Stimulated activated CD8-positive, alpha-beta memory T cell treated with anti-CD3 and anti-CD28 coated beads, Interleukin-7, amount 100 ng/mL, for 48 hours (primary cell): ENCODE measurements at regions not wholly inside any gene's neighbourhood (a gene's known extent, or its start where the extent isn't known, plus 50 kb on each side); places are given as distances from the start of the nearest gene placed in this dataset.

Experiments
- DNase-seq, 2 donors: peaks; one replicate each; pipeline ENCODE4 v3.0.0-alpha.2; 2020; ENCODE audit warnings: low read depth in 1 of 2; ENCODE audit errors: extremely low read depth in 1 of 2

DNA sequence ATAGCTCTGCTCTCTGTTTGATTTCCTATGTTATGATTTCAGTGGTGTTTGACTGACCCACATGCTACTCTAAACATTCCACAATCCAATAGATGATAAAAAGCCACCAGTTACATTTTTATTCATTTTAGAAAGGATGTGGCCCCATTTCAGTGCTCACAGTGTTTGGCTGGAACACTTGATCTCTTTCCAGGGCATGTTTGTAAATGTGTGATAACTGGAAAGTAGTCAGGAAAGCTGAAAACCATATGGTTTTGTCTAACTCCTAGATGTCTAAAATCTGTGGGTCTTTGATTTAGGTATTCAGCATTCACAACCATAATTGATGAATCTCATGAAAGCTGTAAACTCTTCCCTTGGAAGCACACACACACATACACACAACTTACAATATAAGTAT lies 904.9 kb upstream of the AGA start:
- no peak for DNase-seq

DNA sequence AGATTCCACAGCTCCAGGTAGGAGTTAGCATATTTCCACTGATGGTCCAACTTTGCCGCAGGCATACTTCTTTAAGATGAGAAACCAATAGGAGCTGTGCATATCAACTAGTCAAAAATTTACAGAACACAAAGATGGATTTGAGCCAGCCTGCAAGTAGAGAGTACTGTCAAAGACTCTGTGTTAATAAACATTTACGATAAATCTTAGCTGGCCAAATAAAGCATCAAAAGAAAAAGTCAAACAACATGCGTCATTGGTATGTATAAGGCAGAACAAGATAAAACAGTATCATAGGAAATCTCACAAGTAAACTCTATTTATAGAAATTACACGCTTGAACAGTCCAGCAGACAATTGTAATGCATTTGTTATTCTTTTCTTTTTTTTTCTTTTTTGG lies 907.4 kb upstream of the AGA start:
- DNase-seq = no peak

DNA sequence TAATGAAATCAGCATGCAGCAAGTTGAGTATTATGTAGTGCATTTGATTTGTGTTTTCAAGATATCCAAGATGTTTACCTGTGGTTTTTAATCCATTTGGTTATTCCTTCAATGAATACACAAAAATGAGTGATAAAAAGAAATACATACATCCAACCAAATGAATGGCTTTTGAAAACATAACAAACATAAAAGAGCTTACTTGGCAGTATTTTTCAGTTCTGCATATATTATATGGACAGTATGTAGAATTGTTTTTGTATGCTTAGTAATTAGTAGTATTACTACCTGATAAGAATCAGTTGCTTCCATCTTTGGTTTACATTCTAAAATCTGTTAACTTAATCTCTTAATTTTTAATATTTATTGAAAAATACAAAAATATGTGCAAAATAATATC lies 908.9 kb upstream of the AGA start:
- no peak for DNase-seq

DNA sequence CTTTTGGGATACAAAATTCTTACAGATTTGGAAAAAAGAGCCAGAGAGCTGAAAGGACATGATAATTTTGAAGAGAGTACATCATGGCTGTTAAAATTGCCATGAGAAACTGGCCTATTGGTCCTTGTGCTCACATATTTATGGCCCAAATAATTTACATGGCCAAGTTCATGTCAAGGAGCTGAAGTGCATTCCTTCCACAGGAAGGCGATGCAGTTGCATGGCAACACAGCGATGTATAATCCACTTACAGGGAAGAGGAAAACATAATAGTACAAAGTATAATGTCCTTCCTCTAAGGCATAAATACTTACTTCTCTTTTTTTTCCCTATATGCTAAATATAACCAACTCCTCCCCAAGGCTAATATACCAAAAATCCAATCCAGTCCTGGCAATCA lies 914.5 kb upstream of the AGA start:
- DNase-seq = no peak

DNA sequence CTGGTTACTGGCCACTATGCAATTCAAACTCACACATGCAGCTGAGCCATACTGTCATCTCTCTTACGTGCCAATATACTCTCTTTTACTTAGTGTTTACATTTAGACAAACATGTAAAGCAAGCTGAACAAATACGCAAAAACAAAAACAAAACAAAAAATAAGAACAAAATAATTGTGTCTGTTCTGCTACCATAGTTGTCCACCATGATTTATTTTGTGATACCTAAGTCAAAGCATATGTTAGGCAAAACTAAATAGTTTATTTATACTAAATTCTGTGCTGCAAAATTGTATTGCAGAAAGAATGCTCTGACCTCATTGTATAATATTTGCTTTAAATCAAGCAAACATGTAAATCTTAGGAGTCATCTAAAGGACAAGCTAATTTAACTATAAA lies 943.2 kb upstream of the AGA start:
- DNase-seq = no peak

DNA sequence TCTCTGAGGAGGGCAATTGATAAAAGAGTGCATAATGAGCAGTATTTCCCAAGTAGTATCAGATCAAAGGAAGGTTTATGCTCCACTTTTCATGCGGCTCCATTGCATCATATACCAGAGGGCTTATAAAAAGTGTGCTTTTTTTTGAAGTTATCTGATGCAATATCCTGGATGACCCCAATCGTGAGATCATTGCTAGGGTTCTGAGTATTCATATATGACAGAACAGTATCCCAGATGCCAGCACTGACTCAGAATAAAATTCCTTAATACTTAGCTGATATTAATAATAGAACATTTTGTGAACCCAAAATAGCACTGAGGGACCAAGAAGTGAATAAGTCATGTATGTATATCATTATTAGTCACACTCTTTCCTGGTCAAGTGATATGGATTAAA lies 945.5 kb upstream of the AGA start:
- no peak for DNase-seq

DNA sequence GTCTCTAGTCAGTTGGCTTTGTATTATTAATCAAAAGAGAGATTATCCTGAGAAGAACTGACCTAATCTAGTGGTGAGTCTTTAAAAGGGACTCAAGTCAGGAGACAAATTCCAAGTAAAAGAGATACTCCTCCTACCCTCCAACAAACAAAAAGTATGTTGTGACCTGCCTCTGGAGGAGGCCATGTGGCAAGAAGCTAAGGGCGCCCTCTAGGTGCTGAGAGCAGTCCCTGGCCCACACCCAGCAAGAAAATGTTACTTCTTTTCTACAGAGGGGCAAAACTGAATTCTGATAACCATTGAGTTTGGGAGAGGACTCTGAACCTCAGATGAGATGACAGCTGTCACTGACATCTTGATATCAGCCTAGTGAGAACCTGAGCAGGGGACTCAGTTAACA lies 953.6 kb upstream of the AGA start:
- no peak for DNase-seq

DNA sequence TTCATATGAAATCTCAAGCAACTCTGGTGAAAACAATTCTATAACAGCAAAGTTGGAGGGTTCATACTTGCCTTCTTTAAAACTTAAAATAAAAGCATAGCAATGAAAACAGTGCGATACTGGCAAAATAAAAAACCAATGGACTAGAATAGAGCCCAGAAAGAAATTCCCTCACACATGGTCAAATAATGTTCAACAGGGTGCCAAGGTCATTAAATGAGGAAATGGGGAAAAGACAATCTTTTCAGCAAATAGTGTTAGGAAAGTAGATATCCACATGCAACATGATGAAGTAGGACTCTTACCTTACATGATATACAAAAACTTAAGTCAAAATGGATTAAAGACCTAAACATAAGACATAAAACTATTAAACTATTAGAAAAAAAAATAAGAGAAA lies 970.2 kb upstream of the AGA start:
- no peak for DNase-seq

DNA sequence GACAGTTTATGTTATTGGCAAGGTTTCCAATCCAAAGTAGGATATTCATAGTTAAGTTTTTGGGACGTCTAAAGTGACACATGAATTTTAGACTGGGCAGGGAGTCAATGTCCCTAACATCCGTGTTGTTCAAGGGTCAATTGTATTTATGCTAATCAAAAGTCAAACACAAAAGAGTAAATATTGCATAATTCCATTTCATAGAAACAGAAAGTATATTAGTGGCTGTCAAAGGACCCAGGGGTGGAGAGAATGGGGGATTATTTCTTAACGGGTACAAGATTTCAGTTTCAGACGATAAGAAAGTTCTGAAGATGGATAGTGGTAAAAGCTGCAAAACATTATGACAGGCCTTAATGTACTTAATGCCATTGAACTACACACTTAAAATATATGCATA lies 971.8 kb upstream of the AGA start:
- no peak for DNase-seq

DNA sequence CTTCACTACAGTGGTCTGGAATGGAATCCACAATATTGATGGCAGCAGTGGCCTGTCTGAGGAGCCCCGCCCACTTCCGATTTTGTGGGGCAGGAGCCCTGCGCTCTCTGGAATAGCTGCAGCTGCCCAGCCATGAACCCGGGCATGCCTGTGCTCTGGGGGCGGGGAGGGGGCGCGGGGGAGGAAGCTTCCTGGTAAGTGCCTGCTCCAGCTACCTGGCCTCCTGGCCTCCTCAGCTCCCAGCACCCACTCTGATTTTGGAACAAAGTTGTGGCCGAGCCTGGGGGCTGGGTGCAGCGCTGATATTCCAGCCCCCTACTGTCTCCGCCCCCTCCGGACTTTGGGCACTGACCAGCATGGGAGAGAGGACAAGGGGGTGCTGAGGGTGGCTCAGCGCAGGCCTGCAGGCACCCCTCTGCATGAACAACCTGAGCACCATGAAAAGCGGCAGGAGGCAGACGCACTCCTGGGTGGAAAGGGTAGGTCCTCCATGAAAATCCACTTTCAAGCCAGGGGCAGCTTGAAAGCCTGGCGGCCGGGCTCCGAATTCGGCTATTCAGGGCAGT lies 972.7 kb upstream of the AGA start:
- DNase-seq = no peak

DNA sequence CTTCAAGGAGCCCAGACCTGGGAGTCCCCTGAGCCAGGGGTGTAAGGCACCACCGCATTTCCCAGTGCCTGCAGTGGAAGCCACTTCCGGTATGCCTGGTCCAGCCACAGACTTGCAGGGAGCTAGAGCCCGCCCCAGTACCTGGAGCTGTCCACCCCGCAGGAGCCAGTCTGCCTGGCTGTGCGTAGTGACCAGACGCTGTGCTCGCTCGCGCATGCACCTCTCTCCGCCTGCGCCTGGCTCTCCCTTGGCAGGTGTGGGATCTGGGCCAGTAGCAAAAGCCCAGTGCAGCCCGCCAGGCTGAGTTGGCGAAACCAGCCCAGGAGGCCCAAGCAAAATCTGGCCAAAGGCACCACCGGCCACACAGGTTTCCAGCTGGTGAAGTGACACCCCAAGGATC lies 973.7 kb upstream of the AGA start:
- DNase-seq = no peak

DNA sequence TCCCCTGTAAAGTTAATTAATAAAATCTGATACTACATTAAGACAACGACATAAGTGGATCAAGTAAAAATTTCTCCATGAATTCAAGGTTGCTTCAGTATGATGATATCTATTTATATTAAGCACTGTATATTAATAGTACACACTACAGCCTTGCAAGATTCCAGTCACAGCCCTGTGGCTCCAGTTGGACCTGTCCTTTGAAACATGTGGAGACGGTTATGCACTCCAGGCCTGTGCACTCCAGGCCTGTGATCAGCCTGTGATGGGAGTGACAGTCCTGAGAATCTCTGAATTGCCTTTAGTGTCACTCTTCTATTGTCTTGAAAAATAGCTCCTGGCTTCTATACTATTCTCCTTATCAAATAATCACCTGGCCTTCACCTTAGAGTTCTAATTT lies 981.1 kb upstream of the AGA start:
- no peak for DNase-seq

DNA sequence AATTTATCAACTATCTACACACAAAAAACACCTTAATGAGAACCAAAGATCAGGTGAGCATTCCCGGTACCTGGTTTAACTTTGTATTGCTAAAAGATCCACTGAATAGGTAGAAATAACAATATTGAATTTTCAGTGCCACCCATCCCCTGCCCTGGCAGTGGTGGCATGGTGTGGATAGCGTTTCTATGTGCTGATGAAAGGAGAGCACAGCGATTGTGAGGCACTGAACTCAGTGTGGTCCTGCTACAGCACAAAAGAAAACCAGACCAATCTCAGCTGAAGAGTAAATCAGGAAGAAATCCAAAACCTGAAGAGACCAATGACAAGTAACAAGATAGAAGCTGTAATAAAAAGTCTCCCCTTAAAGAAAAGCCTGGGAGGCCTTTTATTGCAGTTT lies 984.6 kb upstream of the AGA start:
- no peak for DNase-seq

DNA sequence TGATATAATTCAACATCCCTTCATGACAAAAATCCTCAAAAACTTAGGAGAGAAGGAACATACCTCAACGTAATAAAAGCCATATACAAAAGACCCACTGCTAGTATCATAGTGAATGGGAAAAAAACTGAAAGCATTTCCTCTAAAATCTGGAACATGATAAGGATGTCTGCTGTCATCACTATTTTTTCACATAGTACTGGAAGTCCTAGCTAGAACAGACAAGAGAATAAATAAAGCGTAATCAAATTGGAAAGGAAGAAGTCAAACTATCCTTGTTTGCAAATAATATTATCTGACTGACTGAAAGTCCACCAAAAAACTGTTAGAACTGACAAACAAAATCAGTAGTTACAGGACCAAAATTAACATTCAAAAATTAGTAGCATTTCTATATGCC lies 985.4 kb upstream of the AGA start:
- no peak for DNase-seq

DNA sequence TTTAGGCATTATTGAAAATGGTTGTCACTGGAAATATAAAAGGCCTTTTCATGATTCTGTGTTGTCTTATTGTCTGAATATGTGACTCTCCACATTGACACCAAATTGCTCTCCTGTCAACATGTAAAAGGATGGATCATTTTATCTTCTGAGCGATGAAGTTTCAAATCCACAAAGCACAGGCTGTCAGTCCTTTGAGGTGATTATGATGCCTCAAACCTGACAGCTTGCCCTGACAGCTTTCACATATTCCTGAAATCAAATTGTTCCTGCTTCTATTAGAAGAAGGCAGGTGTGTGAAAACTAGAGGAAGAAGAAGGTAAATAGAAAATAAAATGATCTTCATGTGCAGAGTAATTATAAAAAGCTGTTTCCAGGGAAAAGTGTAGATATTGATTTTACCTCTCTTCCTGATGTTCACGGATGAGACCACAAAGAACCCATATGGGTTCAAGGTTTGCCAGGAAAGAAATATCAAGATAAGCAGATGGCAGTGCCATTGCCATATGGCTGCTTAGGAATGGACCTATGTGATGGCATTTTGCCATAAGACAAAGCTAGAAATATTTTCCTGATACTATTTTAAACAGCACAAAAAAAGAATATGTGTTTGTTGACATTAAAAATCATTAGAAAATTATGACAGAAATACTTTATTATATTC lies 1006.3 kb upstream of the AGA start:
- DNase-seq = no peak

DNA sequence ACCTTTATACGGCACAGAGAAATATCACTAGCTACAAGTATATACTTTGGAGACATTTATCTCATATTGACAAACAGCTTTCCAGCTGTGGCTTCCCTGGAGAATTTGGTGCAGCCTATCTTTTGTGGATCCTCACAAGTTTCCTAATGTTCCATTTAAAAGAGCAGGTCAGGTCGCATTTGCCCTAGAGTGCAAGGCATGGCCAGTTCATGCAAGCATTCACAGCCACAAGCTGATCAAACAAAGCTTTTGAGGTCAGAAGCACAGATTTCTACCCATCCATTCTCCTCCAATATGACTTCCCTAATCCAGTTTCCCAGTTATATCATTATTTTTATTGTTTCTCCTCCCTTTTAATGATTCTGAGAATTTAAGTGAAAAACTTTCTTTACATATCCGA lies 1008.4 kb upstream of the AGA start:
- no peak for DNase-seq

DNA sequence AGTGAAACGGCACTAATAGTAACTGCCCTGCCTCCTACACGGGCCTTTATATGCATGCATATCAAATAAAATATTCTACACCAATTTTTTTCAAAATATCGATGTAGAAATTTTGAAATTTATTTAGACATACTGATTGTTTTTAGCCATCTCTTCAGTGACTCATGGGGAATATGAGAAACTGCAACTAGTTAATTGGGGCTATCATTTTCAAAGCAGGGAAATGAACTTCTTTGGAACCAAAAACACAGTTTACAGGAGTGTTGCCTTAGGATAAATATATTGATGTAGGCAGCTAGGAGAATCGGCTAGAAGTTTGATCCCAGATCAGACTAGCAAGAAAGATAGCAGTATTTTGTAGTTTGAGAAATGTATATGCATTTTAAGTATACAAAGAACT lies 1010.8 kb upstream of the AGA start:
- no peak for DNase-seq

DNA sequence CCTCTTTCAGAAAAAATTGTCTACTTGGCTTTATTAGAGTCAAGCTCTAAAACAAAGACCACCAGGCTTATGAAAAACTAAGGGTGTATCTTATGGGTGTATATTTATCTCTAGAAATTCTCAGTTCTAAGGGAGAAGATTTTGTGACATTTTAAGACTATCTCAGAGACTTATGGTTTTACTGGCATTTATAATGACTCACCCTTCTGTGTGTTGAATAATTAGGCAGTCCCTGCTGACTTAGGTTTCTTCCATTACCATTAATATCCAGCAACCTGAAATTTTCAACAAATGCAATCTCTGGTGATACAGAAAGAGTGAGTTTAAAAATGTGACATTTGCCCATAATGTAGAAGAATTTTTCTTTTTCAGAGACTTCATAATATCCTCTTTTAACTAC lies 1015.0 kb upstream of the AGA start:
- no peak for DNase-seq

DNA sequence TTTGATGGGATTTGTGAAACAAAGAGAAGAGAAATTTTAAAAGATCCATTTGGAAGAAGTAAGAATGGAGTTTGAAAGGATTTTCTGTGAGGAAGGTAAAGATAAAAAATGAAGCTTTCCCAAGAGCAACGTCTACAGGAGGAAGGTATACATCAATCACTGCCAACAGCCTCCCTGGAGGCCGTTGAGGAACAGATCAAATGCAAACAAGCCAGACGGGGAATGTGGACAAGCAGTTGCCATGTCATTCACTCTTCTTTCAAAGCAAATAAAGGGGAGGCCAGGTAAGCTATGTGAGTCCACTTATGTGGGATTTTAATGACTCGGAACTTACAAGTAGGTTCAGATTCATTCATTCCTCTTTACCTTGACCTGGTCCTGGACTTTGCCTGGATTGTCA lies 1020.5 kb upstream of the AGA start:
- no peak for DNase-seq

DNA sequence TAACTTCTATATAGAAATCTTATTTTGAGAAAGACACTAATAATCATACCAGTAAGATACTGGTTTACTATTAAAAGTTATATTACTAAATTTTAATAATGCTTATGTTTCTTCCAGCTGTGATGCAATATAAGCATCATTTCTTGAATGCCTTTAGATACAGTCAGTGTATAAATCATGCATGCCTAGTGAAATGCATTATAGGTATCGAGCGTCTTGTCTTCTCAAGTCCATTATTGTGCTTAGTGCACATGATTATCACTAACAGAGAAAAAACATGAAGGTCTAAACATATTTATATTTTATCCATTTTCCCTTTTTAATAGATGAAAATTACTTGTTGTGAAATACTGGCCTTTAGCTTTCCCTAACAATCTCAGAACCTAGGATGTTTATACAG lies 1021.5 kb upstream of the AGA start:
- DNase-seq = no peak

DNA sequence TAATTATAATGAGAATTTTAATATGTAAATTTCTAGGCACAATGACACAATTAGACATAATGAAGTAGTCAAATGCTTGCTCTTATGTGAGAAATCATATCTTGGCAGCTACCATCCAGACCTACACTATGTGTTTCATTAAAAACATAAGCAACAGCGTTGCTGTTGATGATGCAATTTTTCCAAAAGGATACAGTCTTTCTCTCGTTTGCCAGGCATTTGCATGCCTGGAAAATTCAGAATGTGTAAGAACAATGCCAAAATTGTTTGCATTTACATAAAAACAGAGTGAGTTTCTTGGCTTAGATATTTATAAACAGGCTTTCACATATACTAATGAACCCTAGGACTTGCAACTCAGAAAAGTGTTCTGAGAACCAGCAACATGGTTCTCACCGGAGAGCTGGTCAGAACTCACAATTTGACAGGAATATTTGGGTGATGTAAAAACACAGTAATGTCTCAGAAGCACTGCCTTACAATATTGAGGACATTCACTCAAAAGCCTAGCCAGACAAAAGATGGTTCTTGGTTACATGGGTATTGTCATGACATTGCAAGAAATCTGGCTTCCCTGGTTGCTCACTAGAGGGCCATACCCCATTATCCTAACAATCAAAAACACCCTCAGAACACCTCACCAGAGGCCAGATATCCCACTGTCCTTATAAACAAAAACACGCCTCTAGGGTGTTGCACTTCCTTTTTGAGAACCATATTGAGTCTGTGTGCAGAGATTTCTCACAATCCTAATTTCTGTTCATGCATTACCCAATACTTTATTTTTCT lies 1029.0 kb upstream of the AGA start:
- no peak for DNase-seq

DNA sequence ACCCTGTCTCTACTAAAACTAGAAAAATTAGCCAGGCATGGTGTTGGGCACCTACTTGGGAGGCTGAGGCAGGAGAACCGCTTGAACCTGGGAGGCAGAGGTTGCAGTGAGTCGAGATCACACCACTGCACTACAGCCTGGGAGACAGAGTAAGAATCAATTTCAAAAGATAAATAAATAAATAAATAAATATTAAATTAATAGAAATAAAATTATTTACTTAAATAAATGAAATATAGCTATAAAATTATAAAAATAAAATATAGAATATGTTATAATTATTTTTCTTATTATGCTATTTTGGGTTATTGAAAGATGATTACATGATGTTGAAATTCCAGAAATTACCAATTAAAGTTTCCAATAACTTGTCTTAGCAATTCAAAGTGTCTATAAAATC lies 1029.8 kb upstream of the AGA start:
- DNase-seq = no peak

DNA sequence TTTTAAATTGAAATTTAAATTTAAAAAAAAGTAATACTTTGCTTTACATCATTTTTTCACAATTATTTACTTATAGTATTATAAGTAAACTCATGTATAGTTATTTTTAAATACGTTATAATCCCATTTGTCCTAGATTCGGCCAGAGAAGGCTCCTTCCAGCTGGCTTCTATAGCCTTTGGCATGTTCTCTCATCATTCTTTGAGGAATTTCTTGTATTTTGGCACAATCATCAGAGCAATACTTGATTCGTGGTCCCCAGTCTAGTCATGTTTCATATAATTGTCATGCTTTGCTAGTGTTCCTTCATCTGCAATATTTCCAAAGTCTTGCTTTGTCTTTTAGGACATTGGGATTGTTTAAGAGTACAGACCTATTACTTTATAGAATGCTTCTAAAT lies 1037.9 kb upstream of the AGA start:
- DNase-seq = no peak
